Loucy (cell line): ENCODE measurements at regions not wholly inside any gene's neighbourhood (a gene's known extent, or its start where the extent isn't known, plus 50 kb on each side); places are given as distances from the start of the nearest gene placed in this dataset.

Source experiments
- H2AFZ ChIP-seq: fragments of 200-600 bp; sonication (generic); 2 replicates; pipeline ENCODE4 v1.6.0; 2016; ENCODE audit warnings: antibody characterized with exemption, mild to moderate bottlenecking, low read length, moderate library complexity
- H3F3A ChIP-seq: fragments of 200-600 bp; 2 replicates; pipeline ENCODE4 v1.6.0; 2016; ENCODE audit warnings: antibody characterized with exemption, low read depth, mild to moderate bottlenecking
- H3K27me3 ChIP-seq: fragments of 200-600 bp; sonication (generic); 2 replicates; pipeline ENCODE4 v1.6.1; 2014; ENCODE audit warnings: low read length, mild to moderate bottlenecking; ENCODE audit not compliant: insufficient read depth, poor library complexity, severe bottlenecking
- H3K36me3 ChIP-seq: fragments of 200-600 bp; sonication (generic); 2 replicates; pipeline ENCODE4 v1.6.1; 2016; ENCODE audit warnings: low read length; ENCODE audit not compliant: insufficient read depth
- H3K4me1 ChIP-seq: fragments of 200-600 bp; sonication (generic); 2 replicates; pipeline ENCODE4 v1.5.1; 2014; ENCODE audit warnings: low read length, mild to moderate bottlenecking; ENCODE audit not compliant: insufficient read depth, poor library complexity, severe bottlenecking
- H3K4me2 ChIP-seq: fragments of 200-600 bp; sonication (generic); 2 replicates; pipeline ENCODE4 v1.6.0; 2014; ENCODE audit warnings: antibody characterized with exemption, low read length, low read depth, mild to moderate bottlenecking; ENCODE audit not compliant: poor library complexity, severe bottlenecking
- H3K4me3 ChIP-seq: fragments of 200-600 bp; sonication (generic); 2 replicates; pipeline ENCODE4 v1.5.1; 2014; ENCODE audit warnings: low read length, mild to moderate bottlenecking, mixed read lengths; ENCODE audit not compliant: poor library complexity, severe bottlenecking
- H3K79me2 ChIP-seq: fragments of 200-600 bp; sonication (generic); 2 replicates; pipeline ENCODE4 v1.6.1; 2014; ENCODE audit warnings: low read length; ENCODE audit not compliant: insufficient read depth
- H3K9ac ChIP-seq: fragments of 200-600 bp; sonication (generic); 2 replicates; pipeline ENCODE4 v1.6.0; 2014; ENCODE audit warnings: mild to moderate bottlenecking, low read depth, low read length, moderate library complexity; ENCODE audit not compliant: poor library complexity, severe bottlenecking
- H3K9me2 ChIP-seq: fragments of 200-600 bp; sonication (generic); replicated peaks from 2 replicates; pipeline ENCODE4 v1.6.1; 2016; ENCODE audit warnings: low read depth, low read length, mixed read lengths
- H3K9me3 ChIP-seq: fragments of 200-600 bp; sonication (generic); 2 replicates; pipeline ENCODE4 v1.6.1; 2014; ENCODE audit warnings: mild to moderate bottlenecking, antibody characterized with exemption, low read length, low read depth; ENCODE audit not compliant: insufficient read depth
- H4K20me1 ChIP-seq: fragments of 200-600 bp; sonication (generic); 2 replicates; pipeline ENCODE4 v1.6.0; 2014; ENCODE audit warnings: antibody characterized with exemption, low read length, mild to moderate bottlenecking; ENCODE audit not compliant: insufficient read depth, poor library complexity, severe bottlenecking
- CTCF ChIP-seq: fragments of 200-600 bp; sonication (generic); conservative IDR thresholded peaks from 2 replicates; pipeline ENCODE4 v1.5.1; 2014; ENCODE audit warnings: mild to moderate bottlenecking, antibody characterized with exemption, low read length
- EZH2phosphoT487 ChIP-seq: fragments of 200-600 bp; IDR thresholded peaks from 2 replicates; pipeline ENCODE4 v1.6.1; 2018; ENCODE audit warnings: antibody characterized with exemption, mild to moderate bottlenecking, moderate library complexity, borderline replicate concordance

GRCh38 chr11:80462211-80462610 lies 1021.4 kb upstream of the TENM4 start:
- H4K20me1 ChIP-seq = no peaks in the 10 kb centered on the region
- H3K4me2 ChIP-seq = no peak overlapping the region
- H3K9me2 ChIP-seq = no peaks in the 10 kb centered on the region
- H3K9ac ChIP-seq = no peak overlapping the region
- no peak for TF ChIP-seq CTCF
- no peak for TF ChIP-seq EZH2phosphoT487
- no peaks in the 10 kb centered on the region for H3K4me1 ChIP-seq
- H3K4me3 ChIP-seq = no peak overlapping the region
- no peaks in the 10 kb centered on the region for H3K79me2 ChIP-seq
- no peak overlapping the region for H2AFZ ChIP-seq
- H3K9me3 ChIP-seq = 0 out of 2 replicates have a peak, but pooled peaks cover 2% of the 10 kb centered on the region
- no peaks in the 10 kb centered on the region for H3F3A ChIP-seq
- H3K27me3 ChIP-seq = no peaks in the 10 kb centered on the region
- no peaks in the 10 kb centered on the region for H3K36me3 ChIP-seq

DNA sequence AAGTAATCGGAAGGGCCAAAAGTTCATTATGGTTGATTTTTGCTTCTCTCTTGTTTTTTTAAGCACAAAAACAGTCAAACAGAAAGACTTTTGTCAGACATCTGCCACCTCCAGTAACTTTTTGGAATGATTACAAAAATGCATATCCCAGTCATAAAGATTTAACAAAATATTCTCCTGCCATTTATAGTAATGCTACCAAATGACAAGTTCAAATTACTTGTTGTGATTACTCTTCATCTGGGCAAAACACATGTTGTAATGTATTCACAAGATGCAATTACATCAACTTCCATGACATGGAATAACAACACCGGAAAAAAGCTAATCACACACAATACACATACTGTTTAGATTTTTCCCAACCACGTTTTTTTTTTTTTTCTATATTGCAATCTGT lies 1017.5 kb upstream of the TENM4 start:
- H3K9ac ChIP-seq = no peak overlapping the region
- H4K20me1 ChIP-seq = no peaks in the 10 kb centered on the region
- no peaks in the 10 kb centered on the region for H3F3A ChIP-seq
- H3K4me2 ChIP-seq = no peak overlapping the region
- H3K4me1 ChIP-seq = no peaks in the 10 kb centered on the region
- TF ChIP-seq CTCF = no peak
- TF ChIP-seq EZH2phosphoT487 = no peak
- no peaks in the 10 kb centered on the region for H3K27me3 ChIP-seq
- H3K36me3 ChIP-seq = no peaks in the 10 kb centered on the region
- H3K4me3 ChIP-seq = no peak overlapping the region
- H3K79me2 ChIP-seq = no peaks in the 10 kb centered on the region
- H2AFZ ChIP-seq = no peak overlapping the region
- no peaks in the 10 kb centered on the region for H3K9me2 ChIP-seq
- H3K9me3 ChIP-seq = no peaks in the 10 kb centered on the region

DNA sequence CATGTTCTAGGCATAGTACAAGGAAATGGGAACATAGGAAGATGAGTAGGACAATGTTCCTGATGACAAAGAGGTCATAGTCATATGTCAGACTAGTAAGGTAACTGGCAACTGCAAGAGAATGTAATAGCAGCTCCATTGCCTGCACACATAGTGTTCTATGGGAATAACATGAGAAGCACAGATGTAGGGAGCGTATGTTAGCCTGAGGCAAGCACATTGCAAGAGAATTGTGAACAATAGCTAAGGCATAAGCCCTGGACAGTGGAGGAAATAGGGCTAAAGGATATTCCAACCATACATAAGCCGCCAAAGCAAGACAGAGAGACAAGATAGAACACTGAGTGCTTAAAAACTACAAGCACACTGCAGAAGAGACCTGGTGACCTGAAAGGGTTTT lies 1017.0 kb upstream of the TENM4 start:
- Histone ChIP-seq H3K9me2 (no peaks in the 10 kb centered on the region), H3K36me3 (no peaks in the 10 kb centered on the region), H3K9ac (no peak overlapping the region), H3K4me2 (no peak overlapping the region), H3K4me1 (no peaks in the 10 kb centered on the region), H3K79me2 (no peaks in the 10 kb centered on the region), H3K27me3 (no peaks in the 10 kb centered on the region), H3K4me3 (no peak overlapping the region), H4K20me1 (no peaks in the 10 kb centered on the region), H3K9me3 (no peaks in the 10 kb centered on the region), H2AFZ (no peak overlapping the region), H3F3A (no peaks in the 10 kb centered on the region)
- TF ChIP-seq EZH2phosphoT487 = no peak

DNA sequence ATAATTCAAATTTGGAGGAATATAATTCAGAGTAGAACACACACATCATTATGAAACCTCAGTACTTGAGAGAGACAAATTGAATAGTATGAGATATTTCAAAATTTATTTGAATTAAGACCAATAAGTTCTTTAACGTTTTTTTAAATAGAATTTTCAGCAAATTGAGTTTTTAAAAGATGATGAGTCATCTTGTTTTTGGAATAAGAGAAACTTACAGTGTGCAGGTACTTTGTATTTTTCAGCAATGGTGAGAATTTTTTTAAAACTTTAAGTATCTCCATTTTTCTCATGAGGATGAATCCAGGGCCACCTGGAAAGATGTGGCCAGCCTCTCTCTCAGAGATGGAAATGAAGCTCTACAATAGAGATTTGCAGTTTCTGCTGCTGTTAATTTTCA lies 1015.0 kb upstream of the TENM4 start:
- H3K4me1 ChIP-seq = no peaks in the 10 kb centered on the region

More for the DNA sequence above, 1015.0 kb upstream of the TENM4 start:
- H2AFZ ChIP-seq = no peak overlapping the region
- no peak overlapping the region for H3K9ac ChIP-seq
- no peaks in the 10 kb centered on the region for H3K27me3 ChIP-seq
- H4K20me1 ChIP-seq = no peaks in the 10 kb centered on the region
- no peaks in the 10 kb centered on the region for H3K9me3 ChIP-seq
- no peaks in the 10 kb centered on the region for H3K9me2 ChIP-seq
- no peak overlapping the region for H3K4me3 ChIP-seq
- no peak overlapping the region for H3K4me2 ChIP-seq
- H3F3A ChIP-seq = no peaks in the 10 kb centered on the region
- H3K36me3 ChIP-seq = no peaks in the 10 kb centered on the region
- TF ChIP-seq EZH2phosphoT487 (no peak), CTCF (no peak)
- H3K79me2 ChIP-seq = no peaks in the 10 kb centered on the region
